GM12872 (cell line): ENCODE measurements at regions not wholly inside any gene's neighbourhood (a gene's known extent, or its start where the extent isn't known, plus 50 kb on each side); places are given as distances from the start of the nearest gene placed in this dataset.

ENCODE experiments used
- CTCF ChIP-seq: IDR thresholded peaks from 3 replicates; pipeline ENCODE4 v1.5.1; 2011; ENCODE audit warnings: low read depth, mild to moderate bottlenecking, low read length, moderate library complexity; ENCODE audit not compliant: insufficient read depth

GRCh38 chr16:80092681-80093080 is 448.1 kb upstream of the DYNLRB2 start:
- no peak for TF ChIP-seq CTCF

- no peak for TF ChIP-seq CTCF
These were observed 455.2 kb upstream of the DYNLRB2 start for GRCh38 chr16:80085606-80086005.

DNA sequence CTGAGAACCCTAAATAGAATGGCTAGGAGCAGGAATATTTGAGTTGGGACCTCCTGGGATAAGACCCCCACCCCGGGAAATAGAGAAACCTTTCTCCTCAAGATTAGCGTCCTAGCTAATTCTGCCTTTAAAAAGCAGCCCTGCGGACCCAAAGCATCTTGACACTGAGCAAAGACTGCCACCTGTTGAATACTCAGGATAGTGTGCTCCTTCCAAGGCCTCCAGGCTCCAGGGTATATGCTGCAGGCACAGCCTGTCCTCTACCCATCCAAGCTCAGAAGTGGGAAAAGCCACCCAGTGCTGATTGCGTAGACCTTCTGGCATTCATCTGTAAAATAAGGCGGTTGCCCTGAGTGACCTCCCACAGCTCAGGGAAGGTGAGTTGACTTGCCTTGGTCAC is 456.2 kb upstream of the DYNLRB2 start:
- peak; percentile 28; the same call in 1 of the 3 replicates for TF ChIP-seq CTCF

DNA sequence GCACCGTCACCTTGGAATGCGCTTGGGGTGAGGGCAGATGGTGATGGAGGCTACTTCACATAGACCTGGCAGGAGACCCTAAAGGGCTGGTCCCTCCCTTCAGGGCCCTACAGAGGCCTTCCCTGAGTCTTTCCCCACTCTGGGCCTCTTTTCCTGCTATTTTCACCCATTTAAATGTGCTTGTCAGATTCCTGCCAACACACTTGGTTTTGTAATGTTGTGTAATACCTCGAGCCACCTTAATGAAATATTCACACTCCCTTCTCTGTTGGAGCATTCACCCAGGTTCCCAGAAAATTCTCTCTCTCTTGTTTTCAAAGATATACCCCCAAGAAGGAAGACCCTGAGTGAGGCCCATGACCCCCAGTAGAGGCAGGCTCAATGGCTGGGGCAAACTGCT is 456.6 kb upstream of the DYNLRB2 start:
- TF ChIP-seq CTCF: no peak

DNA sequence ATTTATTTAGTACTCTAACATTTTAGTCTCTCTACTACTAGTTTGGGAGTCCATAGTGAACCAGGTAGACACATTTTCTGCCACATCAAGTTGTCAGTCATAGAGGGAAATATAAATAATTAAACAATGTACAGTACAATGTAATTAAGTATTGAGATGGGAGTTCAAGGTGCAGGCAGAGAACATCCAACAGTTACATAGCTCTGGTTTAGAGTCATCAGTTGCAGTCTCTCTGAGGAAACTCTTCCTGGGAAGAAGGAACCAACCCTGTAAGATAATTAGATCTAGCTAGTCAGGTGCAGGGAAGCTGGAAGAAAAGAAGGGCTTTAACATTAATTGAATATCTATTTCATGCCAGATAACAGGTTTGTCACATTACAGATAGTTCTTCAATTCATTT is 457.9 kb upstream of the DYNLRB2 start:
- TF ChIP-seq CTCF: no peak

DNA sequence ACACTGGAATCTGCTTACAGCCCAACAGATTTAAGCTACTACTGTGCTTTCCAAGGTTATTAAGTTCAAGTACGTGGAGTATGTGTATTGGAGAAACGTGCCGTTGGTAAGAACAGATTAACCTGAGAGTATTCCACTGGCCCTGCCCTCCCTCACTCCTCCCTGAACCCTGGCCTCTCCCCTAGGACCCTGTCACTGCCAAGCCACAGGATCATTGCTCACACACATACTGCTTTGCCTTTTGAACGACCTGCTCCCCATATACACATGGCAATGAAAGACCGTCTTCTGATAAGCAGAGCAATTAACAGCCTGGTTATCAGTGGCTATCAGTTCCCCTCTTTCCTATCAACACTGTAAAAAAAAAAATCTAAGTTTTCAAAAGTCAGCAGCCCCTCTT is 458.9 kb upstream of the DYNLRB2 start:
- no peak for TF ChIP-seq CTCF

DNA sequence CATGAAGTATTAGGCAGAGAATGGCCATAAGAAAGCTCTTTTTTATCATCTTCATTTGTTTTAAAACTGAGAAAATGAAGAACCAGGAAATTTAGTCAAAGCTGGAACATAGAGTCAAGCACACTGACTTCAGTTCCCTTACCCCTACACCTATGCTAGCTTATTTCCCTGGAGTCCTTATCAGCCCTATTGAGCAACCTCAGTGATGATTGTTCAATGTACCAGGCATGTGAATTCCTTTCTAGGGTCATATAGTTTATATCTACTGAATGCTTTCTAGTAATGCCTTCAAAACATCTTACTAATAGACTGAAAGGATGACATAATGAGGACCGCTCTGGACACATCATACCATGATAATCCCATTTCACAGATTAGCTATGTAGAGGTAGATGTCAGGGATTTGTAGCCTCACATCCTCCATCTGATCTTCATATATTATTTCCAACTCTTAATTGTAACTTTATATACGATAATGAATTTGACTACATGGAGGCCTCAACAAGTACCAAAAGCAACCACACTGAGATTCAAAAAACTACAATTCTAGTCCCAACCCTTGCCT is 460.4 kb upstream of the DYNLRB2 start:
- TF ChIP-seq CTCF: no peak
